Heart left ventricle (tissue), 13 donors: ENCODE measurements at regions not wholly inside any gene's neighbourhood (a gene's known extent, or its start where the extent isn't known, plus 50 kb on each side); places are given as distances from the start of the nearest gene placed in this dataset.

Source experiments
- POLR2A ChIP-seq, 2 donors: fragments of 450-650 bp; IDR thresholded peaks; one replicate each; pipeline ENCODE4 v1.6.1; 2017; ENCODE audit warnings: antibody characterized with exemption in 2 of 2, mild to moderate bottlenecking in 2 of 2, moderate library complexity in 2 of 2
- TF ChIP-seq, protein P1 (sequence below), 12 donors: fragments of 200-600 bp; sonication (generic) in 4 of 12; IDR thresholded peaks; one replicate each; pipeline versions ENCODE4 v1.5.0 to v1.8.0; 2018 to 2022; ENCODE audit warnings: antibody characterized with exemption in 12 of 12, mild to moderate bottlenecking in 5 of 12
- donor health status: ischemic (EF 13 %, LVEDD 7.1; RV severe dilation, severe dysfunction).
- donor health status: DM: no; HTN: yes; CAD: no.
- donor health status: DM: no; HTN: no; CAD: no.
- donor health status: ischemic (EF 25% LVEDD 6.9; RV normal size, moderate dysfunction).
- donor health status: ischemic (EF 25% LVEDD 5.7; RV mildly dilated, moderate dysfunction).
- donor health status: ischemic (EF 35%, LVEDD 5.7; RV mildly dilated, moderate dysfunction).
- donor health status: nonischemic (EF 11% LVEDD 7.7; RV severe dilation, severe dysfunction).
- donor health status: DM: yes; HTN: yes; CAD: no.
- donor health status: PGD.
- donor health status: ischemic (EF 29% LVEDD 5.4; RV normal size, mild dysfunction).
- donor health status: nonischemic (EF 23%, LVEDD 6.1; RV moderate dilation, normal function).

DNA sequence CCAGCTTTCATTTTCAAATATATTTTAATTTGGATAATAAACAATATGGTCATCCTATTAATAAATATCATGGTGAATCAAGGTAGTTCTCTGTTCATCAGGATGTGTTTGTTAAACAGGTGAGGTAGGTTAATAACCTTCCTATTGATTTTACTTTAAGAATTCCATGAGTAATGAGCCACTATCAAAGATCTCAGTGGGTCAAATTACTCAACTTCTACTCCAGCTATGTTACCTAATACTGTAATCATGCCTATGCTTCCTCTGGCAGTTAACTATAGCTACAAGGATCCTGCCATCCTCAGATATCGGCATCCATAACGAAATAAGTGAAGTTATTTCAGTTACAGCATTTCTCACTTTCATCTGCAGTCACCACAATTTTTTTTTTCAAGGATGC lies 289.6 kb upstream of the SLC8A1 start:
- TF ChIP-seq POLR2A (IDR thresholded peaks at IDR 0.05) = no peak
- TF ChIP-seq, protein P1, sequence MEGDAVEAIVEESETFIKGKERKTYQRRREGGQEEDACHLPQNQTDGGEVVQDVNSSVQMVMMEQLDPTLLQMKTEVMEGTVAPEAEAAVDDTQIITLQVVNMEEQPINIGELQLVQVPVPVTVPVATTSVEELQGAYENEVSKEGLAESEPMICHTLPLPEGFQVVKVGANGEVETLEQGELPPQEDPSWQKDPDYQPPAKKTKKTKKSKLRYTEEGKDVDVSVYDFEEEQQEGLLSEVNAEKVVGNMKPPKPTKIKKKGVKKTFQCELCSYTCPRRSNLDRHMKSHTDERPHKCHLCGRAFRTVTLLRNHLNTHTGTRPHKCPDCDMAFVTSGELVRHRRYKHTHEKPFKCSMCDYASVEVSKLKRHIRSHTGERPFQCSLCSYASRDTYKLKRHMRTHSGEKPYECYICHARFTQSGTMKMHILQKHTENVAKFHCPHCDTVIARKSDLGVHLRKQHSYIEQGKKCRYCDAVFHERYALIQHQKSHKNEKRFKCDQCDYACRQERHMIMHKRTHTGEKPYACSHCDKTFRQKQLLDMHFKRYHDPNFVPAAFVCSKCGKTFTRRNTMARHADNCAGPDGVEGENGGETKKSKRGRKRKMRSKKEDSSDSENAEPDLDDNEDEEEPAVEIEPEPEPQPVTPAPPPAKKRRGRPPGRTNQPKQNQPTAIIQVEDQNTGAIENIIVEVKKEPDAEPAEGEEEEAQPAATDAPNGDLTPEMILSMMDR (IDR thresholded peaks at IDR 0.05) = no peak
